ENCODE measurements at regions not wholly inside any gene's neighbourhood (a gene's known extent, or its start where the extent isn't known, plus 50 kb on each side); places are given as distances from the start of the nearest gene placed in this dataset.

GRCh38 chr3:168442502-168442901 lies 346.8 kb upstream of the GOLIM4 start:
- TF ChIP-seq JUND (IDR thresholded peaks at IDR 0.05) (no peak), RFX5 (IDR thresholded peaks at IDR 0.05; ENCODE audit: low read length) (no peak), NFIC (IDR thresholded peaks at IDR 0.05; ENCODE audit: borderline replicate concordance) (no peak), EZH2phosphoT487 (IDR thresholded peaks at IDR 0.05; ENCODE audit: borderline replicate concordance, low read depth) (no peak), TAF1 (IDR thresholded peaks at IDR 0.05; ENCODE audit: borderline replicate concordance, low read depth, low read length) (no peak), POLR2AphosphoS5 (IDR thresholded peaks at IDR 0.05; ENCODE audit: low read depth, low read length) (no peak), PBX3 (IDR thresholded peaks at IDR 0.05) (no peak)
- TF ChIP-seq, protein P1, sequence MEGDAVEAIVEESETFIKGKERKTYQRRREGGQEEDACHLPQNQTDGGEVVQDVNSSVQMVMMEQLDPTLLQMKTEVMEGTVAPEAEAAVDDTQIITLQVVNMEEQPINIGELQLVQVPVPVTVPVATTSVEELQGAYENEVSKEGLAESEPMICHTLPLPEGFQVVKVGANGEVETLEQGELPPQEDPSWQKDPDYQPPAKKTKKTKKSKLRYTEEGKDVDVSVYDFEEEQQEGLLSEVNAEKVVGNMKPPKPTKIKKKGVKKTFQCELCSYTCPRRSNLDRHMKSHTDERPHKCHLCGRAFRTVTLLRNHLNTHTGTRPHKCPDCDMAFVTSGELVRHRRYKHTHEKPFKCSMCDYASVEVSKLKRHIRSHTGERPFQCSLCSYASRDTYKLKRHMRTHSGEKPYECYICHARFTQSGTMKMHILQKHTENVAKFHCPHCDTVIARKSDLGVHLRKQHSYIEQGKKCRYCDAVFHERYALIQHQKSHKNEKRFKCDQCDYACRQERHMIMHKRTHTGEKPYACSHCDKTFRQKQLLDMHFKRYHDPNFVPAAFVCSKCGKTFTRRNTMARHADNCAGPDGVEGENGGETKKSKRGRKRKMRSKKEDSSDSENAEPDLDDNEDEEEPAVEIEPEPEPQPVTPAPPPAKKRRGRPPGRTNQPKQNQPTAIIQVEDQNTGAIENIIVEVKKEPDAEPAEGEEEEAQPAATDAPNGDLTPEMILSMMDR (IDR thresholded peaks at IDR 0.05): no peak
- TF ChIP-seq, protein P2, sequence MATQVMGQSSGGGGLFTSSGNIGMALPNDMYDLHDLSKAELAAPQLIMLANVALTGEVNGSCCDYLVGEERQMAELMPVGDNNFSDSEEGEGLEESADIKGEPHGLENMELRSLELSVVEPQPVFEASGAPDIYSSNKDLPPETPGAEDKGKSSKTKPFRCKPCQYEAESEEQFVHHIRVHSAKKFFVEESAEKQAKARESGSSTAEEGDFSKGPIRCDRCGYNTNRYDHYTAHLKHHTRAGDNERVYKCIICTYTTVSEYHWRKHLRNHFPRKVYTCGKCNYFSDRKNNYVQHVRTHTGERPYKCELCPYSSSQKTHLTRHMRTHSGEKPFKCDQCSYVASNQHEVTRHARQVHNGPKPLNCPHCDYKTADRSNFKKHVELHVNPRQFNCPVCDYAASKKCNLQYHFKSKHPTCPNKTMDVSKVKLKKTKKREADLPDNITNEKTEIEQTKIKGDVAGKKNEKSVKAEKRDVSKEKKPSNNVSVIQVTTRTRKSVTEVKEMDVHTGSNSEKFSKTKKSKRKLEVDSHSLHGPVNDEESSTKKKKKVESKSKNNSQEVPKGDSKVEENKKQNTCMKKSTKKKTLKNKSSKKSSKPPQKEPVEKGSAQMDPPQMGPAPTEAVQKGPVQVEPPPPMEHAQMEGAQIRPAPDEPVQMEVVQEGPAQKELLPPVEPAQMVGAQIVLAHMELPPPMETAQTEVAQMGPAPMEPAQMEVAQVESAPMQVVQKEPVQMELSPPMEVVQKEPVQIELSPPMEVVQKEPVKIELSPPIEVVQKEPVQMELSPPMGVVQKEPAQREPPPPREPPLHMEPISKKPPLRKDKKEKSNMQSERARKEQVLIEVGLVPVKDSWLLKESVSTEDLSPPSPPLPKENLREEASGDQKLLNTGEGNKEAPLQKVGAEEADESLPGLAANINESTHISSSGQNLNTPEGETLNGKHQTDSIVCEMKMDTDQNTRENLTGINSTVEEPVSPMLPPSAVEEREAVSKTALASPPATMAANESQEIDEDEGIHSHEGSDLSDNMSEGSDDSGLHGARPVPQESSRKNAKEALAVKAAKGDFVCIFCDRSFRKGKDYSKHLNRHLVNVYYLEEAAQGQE (IDR thresholded peaks at IDR 0.05; ENCODE audit: low read depth, low read length): no peak
- TF ChIP-seq, protein P3, sequence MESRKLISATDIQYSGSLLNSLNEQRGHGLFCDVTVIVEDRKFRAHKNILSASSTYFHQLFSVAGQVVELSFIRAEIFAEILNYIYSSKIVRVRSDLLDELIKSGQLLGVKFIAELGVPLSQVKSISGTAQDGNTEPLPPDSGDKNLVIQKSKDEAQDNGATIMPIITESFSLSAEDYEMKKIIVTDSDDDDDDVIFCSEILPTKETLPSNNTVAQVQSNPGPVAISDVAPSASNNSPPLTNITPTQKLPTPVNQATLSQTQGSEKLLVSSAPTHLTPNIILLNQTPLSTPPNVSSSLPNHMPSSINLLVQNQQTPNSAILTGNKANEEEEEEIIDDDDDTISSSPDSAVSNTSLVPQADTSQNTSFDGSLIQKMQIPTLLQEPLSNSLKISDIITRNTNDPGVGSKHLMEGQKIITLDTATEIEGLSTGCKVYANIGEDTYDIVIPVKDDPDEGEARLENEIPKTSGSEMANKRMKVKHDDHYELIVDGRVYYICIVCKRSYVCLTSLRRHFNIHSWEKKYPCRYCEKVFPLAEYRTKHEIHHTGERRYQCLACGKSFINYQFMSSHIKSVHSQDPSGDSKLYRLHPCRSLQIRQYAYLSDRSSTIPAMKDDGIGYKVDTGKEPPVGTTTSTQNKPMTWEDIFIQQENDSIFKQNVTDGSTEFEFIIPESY (IDR thresholded peaks at IDR 0.05; ENCODE audit: borderline replicate concordance, low read depth): no peak

All from SK-N-SH (cell line).